ENCODE measurements at regions not wholly inside any gene's neighbourhood (a gene's known extent, or its start where the extent isn't known, plus 50 kb on each side); places are given as distances from the start of the nearest gene placed in this dataset.

DNA sequence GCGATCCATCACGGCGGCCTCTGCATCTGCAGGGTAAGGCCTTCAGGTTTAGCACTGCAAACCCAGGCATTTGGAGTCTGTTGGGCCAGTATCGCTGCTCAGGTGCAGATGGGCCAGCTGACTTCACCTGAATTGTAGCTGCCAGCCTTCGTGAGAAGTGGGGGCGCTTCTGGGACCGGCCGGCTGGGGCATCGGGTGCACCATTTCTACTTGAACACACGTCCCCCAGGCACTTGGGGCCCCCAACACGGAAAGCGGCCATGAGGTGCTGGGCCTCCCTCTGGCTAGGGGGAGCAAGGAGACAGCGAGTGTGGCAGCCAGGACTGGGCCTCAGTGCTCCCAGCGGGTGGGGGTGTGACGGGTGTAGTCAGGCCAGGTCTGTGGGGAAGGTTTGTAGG, 767.6 kb downstream of the KCNJ18 start:
- TF ChIP-seq CTCF (IDR thresholded peaks at IDR 0.05) (no peak), POLR2A (IDR thresholded peaks at IDR 0.05) (no peak)

Measured in adrenal gland (tissue), 5 donors.